ENCODE measurements at regions not wholly inside any gene's neighbourhood (a gene's known extent, or its start where the extent isn't known, plus 50 kb on each side); places are given as distances from the start of the nearest gene placed in this dataset.

- DNase-seq (ENCODE audit: low read depth, low spot score), result no peak
Observed at GRCh38 chr2:145677371-145677770, 1157.5 kb upstream of the ZEB2 start.

GRCh38 chr2:145674705-145675104, 1154.8 kb upstream of the ZEB2 start:
- no peak for DNase-seq (ENCODE audit: low read depth, low spot score)

GRCh38 chr2:145669301-145669700, 1149.4 kb upstream of the ZEB2 start:
- no peak for DNase-seq (ENCODE audit: low read depth, low spot score)

DNA sequence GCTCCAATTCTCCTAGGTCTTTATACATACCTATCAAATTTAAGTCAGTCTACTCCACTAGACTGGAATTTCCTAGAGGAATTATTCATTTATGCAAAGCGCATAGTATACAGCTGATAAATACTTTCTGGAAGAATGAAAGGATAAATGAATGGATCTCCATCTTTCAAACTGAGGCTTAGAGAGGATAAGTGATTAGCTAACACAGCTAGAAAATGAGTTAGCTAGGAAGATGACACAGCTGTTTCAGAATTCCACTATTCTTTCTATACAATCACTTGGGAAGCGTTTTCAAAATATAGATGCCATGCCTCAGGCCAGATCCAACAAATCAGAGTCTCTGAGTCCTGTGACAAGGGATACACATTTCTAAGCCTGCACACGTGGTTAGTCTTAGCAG, 1146.6 kb upstream of the ZEB2 start:
- no peak for DNase-seq (ENCODE audit: low read depth, low spot score)

DNA sequence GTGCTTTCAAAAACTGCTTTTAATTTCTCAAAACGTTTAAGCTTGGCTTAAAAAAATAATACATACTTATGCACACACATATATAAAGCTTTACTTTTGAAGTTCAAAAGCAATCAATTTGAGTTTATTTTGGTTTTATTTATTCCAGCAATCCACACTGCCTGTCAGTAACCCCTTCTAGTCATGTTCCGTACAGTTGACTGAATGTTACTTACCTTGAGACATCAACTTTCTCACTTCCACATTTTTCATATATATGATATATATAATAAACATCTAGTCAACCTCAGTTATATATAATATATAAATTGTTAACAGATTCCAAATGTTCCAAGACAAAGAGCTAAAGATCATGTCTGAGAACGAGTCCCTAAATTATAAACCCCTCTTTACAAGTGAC, 1137.3 kb upstream of the ZEB2 start:
- no peak for DNase-seq (ENCODE audit: low read depth, low spot score)

DNA sequence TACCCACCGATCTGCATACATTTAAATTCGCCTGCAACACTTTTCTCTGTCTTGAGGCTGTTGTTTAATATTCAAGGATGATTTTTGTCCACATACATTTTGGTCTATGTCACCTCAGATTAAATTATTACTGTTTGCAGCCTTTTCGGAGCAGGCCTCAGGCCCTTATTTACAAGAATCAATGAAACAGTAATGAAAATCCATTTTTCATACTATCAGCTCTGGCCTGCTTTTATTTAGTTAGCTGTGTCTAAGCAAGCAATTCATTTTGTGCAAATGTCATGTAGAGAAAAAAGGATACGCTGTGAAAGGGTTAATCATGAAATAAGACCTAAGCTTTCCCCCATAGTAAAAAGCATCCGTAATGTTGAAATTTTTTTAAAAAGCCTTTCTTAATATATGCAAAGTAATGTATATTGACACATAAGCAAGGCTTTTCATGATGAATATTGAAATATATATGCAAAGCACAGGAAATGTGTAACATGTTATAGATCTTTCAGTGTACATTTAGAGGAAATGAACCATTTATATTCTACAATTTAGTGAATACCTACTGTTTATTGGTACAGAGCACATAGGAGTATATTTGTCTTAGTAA, 1135.3 kb upstream of the ZEB2 start:
- DNase-seq (ENCODE audit: low read depth, low spot score), result no peak

GRCh38 chr2:145654746-145655145, 1134.8 kb upstream of the ZEB2 start:
- peak; percentile 41 for DNase-seq (ENCODE audit: low read depth, low spot score)

DNA sequence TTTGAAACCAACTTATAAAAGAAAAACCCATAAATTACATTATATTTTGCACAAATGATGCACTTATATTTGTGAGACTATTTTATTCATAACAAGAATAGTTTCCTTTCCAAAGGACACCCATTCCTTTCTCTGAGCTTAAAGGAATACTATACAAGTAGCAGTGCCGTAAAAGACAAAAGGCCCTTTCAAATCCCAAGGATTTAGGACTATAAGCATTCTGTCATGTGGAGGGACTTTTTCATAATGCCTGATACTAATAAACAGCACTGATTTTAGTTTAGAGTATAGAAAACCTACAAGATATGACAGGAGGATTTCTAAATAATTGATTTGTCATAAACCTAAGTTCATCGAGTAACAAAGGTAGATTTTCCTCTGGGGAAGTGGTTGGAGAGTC, 1134.2 kb upstream of the ZEB2 start:
- DNase-seq (ENCODE audit: low read depth, low spot score), result no peak

- no peak for DNase-seq (ENCODE audit: low read depth, low spot score)
Observed at GRCh38 chr2:145653553-145653952, 1133.6 kb upstream of the ZEB2 start.

DNA sequence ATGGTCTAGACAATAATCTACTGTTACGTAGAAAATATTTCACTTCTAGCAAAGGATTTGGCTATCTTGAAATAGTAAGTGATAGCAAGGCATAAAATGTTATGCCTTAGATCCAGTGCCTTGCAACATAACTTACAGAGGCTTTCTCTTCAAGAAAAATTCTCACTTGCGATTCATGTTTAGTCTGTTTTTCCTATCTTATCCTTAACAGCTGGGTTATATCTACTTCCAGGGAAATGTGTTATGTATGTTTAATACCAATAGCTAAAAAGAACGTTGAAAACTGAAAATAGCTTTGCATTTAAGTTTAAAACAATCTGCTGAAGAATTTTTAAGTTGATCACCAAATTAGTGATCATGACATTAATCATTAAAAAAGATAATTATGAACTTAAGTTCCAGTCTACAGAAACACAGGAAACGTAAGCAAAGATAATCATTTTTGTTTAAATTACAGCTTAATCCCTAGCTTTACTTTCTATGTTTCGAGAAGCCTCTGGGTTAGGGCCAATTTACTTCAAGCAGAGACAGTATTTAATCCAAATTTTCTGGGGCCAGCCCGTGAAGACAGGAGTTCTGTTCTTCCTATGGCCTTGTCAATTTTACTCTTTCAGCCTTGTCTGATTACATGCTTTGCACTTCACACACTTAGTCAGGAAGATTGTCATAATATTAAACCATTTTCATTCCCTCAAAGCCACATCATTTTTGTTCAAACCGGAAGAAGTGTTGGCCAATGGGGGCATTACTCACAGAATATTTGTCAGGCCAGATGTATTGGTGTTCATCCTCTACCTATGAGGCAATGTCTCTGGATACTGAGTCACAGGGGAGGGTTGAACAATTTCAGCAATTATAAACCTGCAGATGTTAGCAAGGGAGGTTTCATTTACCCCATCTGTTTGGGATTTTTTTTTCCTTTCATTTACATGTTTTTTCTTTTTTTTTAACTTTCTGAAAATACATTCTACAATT, 1132.9 kb upstream of the ZEB2 start:
- DNase-seq (ENCODE audit: low read depth, low spot score), result peak; percentile 3

GRCh38 chr2:145652036-145652435, 1132.1 kb upstream of the ZEB2 start:
- DNase-seq (ENCODE audit: low read depth, low spot score), result no peak

GRCh38 chr2:145650226-145650625, 1130.3 kb upstream of the ZEB2 start:
- no peak for DNase-seq (ENCODE audit: low read depth, low spot score)

- DNase-seq (ENCODE audit: low read depth, low spot score), result no peak
Observed at GRCh38 chr2:145649061-145649460, 1129.1 kb upstream of the ZEB2 start.

DNA sequence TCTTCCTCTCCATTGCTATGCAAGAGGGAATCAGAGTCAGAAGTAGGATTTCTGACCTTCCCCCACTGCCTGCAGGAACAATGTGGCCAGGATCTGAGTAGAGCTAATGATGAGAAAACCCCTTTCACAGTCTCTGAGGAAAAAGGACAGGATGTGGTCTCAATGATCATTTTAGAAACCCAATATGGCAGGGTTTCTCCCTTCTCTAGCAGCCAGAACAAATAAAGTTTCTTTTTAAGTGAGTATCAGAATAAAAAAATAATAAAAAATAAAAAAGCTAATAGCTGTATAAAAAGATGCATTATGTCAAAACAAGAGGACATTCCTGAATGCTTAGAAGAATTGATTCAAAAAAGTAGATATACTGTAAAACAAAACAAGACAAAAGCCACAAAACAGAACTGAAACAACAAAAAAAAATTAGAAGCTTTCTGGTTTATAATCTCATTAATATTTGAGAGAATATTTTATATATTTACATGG, 1124.9 kb upstream of the ZEB2 start:
- DNase-seq (ENCODE audit: low read depth, low spot score), result no peak

DNA sequence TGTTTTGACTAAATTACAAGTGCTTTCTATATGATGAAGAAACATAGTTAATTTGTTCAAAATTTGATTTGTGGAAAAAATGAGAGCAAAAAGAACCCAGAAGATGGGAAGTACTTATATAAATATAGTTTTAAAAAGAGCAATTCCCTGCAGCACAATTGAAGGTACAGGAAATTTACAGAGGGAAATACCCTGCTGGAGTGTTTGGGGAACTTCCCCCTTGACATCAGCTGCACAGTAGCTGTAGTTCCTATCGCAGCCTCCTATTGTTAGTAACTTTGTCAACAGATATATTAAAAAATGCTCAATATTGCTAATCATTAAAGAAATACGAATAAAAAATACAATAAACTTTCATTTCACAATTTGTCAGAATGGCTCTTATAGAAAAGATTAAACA, 1118.8 kb upstream of the ZEB2 start:
- no peak for DNase-seq (ENCODE audit: low read depth, low spot score)

DNA sequence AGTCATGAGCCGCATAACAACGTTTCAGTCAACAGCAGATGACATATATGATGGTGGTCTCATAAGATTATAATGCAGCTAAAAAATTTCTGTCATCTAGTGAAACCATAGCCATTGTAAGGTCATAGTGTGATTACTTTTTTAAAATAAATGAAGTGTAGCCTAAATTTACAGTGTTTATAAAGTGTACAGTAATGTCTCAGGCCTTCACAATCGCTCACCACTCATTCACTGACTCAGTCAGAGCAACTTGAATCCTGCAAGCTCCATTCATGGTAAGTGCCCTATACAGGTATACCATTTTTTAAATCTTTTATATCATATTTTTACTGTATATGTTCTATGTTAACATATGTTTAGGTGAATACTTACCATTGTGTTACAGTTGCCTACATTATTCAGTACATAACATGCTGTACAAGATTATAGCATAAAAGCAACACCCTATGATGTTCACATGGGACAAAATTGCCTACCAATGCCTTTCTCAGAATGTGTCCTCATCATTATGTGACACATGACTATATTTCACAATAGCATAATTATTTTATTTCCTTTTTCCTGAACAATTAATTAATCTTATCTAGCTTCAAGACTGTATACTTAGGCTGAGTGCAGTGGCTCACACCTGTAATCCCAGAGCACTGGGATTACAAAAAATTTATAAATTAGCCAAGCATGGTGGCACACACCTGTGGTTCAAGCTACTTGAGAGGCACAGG, 1115.9 kb upstream of the ZEB2 start:
- no peak for DNase-seq (ENCODE audit: low read depth, low spot score)

DNA sequence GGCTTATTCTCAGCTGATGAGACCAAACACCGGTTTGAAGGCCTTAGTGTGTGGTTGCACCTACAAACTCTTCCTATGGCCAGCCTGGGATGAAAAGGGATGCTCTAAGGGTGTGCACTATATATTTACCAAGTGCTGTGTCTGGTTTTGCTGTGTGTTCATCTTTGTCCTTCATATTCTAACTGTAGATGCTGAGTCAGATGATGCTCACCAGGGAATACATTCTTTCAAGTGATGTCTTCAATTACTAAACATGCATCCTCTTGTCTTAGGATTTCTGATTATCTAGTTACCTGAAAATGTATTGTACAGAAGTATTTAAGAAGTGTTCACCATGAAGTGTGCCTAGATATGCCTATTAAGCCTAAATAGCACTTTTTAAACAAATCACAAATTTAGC, 1111.6 kb upstream of the ZEB2 start:
- no peak for DNase-seq (ENCODE audit: low read depth, low spot score)

- DNase-seq (ENCODE audit: low read depth, low spot score), result peak; percentile 78
Observed at GRCh38 chr2:145626301-145626700, 1106.4 kb upstream of the ZEB2 start.

DNA sequence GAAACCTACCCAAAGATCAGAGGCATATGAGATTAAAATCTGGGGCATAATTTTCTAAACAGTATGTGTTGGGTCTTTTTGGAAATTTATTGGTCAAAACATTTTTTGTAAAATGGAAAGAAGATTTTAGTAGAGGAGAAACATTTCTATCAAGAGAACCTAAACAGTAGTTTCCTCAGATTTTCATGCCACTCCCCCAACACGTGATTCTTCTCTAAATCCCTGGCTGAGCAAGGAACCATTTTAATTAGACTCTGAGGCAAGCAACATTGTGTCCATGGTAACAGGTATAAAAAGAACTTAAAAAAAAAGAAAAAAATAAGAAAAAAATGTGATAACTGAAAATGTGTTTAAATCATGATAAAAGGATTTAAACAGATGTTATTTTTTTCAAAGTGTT, 1105.2 kb upstream of the ZEB2 start:
- no peak for DNase-seq (ENCODE audit: low read depth, low spot score)

- peak; percentile 86 for DNase-seq (ENCODE audit: low read depth, low spot score)
Observed at GRCh38 chr2:145623136-145623535, 1103.2 kb upstream of the ZEB2 start.

GRCh38 chr2:145622285-145622684, 1102.4 kb upstream of the ZEB2 start:
- DNase-seq (ENCODE audit: low read depth, low spot score), result no peak

- DNase-seq (ENCODE audit: low read depth, low spot score), result no peak
Observed at GRCh38 chr2:145617906-145618305, 1098.0 kb upstream of the ZEB2 start.

All from astrocyte of the hippocampus (primary cell).